Sigmoid colon (tissue), 6 donors: ENCODE measurements at regions not wholly inside any gene's neighbourhood (a gene's known extent, or its start where the extent isn't known, plus 50 kb on each side); places are given as distances from the start of the nearest gene placed in this dataset.

Experiments
- DNase-seq: peaks from one replicate; pipeline ENCODE4 v3.0.0-alpha.2; 2019
- H3K27ac ChIP-seq, 4 donors: fragments of 200-600 bp; sonication (generic); one replicate each; pipeline ENCODE4 v1.5.1; 2016 to 2019; ENCODE audit warnings: mild to moderate bottlenecking in 1 of 4
- H3K27me3 ChIP-seq, 3 donors: fragments of 200-600 bp; sonication (generic); one replicate each; pipeline ENCODE4 v1.5.1; 2019; ENCODE audit warnings: mild to moderate bottlenecking in 1 of 3
- H3K36me3 ChIP-seq, 4 donors: fragments of 200-600 bp; sonication (generic); one replicate each; pipeline ENCODE4 v1.5.1; 2016 to 2019
- H3K4me1 ChIP-seq, 4 donors: fragments of 200-600 bp; sonication (generic); one replicate each; pipeline ENCODE4 v1.5.1; 2017 to 2019
- H3K4me3 ChIP-seq, 4 donors: fragments of 200-600 bp; sonication (generic); one replicate each; pipeline ENCODE4 v1.5.1; 2017 to 2019; ENCODE audit warnings: mild to moderate bottlenecking in 2 of 4, moderate library complexity in 1 of 4
- H3K9me3 ChIP-seq, 4 donors: fragments of 200-600 bp in 3 of 4; sonication (generic) in 3 of 4; one replicate each; pipeline versions ENCODE4 v1.5.1 to v1.6.1; 2013 to 2019
- CTCF ChIP-seq, 4 experiments: fragments of 450-650 bp in 3 of 4; fragments of 200-600 bp in 1 of 4; IDR thresholded peaks; one replicate each; pipeline ENCODE4 v1.5.1; 2016 to 2019; ENCODE audit warnings: antibody characterized with exemption in 4 of 4, mild to moderate bottlenecking in 3 of 4, moderate library complexity in 2 of 4
- EP300 ChIP-seq, 4 donors: sonication (generic); formaldehyde crosslinking; IDR thresholded peaks; one replicate each; pipeline ENCODE4 v1.6.1; 2017; ENCODE audit warnings: antibody characterized with exemption in 4 of 4
- POLR2A ChIP-seq, 2 donors: fragments of 450-650 bp; IDR thresholded peaks; one replicate each; pipeline ENCODE4 v1.6.1; 2016; ENCODE audit warnings: antibody characterized with exemption in 2 of 2, mild to moderate bottlenecking in 2 of 2, moderate library complexity in 2 of 2
- POLR2AphosphoS5 ChIP-seq, 4 donors: sonication (generic); formaldehyde crosslinking; IDR thresholded peaks; one replicate each; pipeline ENCODE4 v1.6.1; 2017; ENCODE audit warnings: antibody characterized with exemption in 4 of 4
- WGBS, 2 donors: extraction: QIAGEN DNeasy Blood & Tissue Kit; methylation state at CpG; one replicate each; pipeline ENCODE4 v1.1.7; 2013; 5-methylcytosine and 5-hydroxymethylcytosine counted together
- intact Hi-C: fragments of 100-400 bp; cut with DNase I; formaldehyde crosslinking; loops from one replicate; pipeline ENCODE4 v1.15.1; 2023
- donor health status: healthy with polysubstance abuse.
- donor health status: healthy.

GRCh38 chr3:156760333-156760732 lies 65.8 kb upstream of the LEKR1 start:
- Histone ChIP-seq H3K27ac (no peak overlapping the region), H3K27me3 (no peaks in the 10 kb centered on the region), H3K36me3 (no peaks in the 10 kb centered on the region), H3K4me3 (no peak overlapping the region), H3K9me3 (peaks cover 0 to 2% (median 0%) of the 10 kb centered on the region in 4 donors), H3K4me1 (peaks cover 0 to 19% (median 15%) of the 10 kb centered on the region in 4 donors)
- intact Hi-C loops, result loop anchor here (5.0 kb wide), 1 partner anchor 322 kb away; no protein-coding TSS in a partner anchor
- no peak for TF ChIP-seq EP300 (IDR thresholded peaks at IDR 0.05)
- TF ChIP-seq POLR2A (IDR thresholded peaks at IDR 0.05), result no peak
- TF ChIP-seq POLR2AphosphoS5 (IDR thresholded peaks at IDR 0.05), result no peak
- TF ChIP-seq CTCF (IDR thresholded peaks at IDR 0.05), result no peak
- DNase-seq, result no peak

- no peak overlapping the region for H3K27ac ChIP-seq
- TF ChIP-seq CTCF (IDR thresholded peaks at IDR 0.05), result no peak
- TF ChIP-seq POLR2AphosphoS5 (IDR thresholded peaks at IDR 0.05), result no peak
- TF ChIP-seq EP300 (IDR thresholded peaks at IDR 0.05), result no peak
- no peak for TF ChIP-seq POLR2A (IDR thresholded peaks at IDR 0.05)
- peaks cover 0 to 19% (median 15%) of the 10 kb centered on the region in 4 donors for H3K4me1 ChIP-seq
- H3K9me3 ChIP-seq, result peaks cover 0 to 2% (median 0%) of the 10 kb centered on the region in 4 donors
- H3K4me3 ChIP-seq, result no peak overlapping the region
- intact Hi-C loops, result loop anchor here (5.0 kb wide), 1 partner anchor 321 kb away; no protein-coding TSS in a partner anchor
- H3K36me3 ChIP-seq, result no peaks in the 10 kb centered on the region
- DNase-seq, result no peak
- H3K27me3 ChIP-seq, result no peaks in the 10 kb centered on the region
- WGBS, 2 donors, result 25 to 62% methylated on average over 2 of the region's 2 CpGs
Observed at GRCh38 chr3:156761007-156761406, 65.1 kb upstream of the LEKR1 start.

GRCh38 chr3:156761713-156762451 lies 64.3 kb upstream of the LEKR1 start:
- DNase-seq, result no peak
- no peaks in the 10 kb centered on the region for H3K27me3 ChIP-seq
- WGBS, 2 donors, result 67 to 82% methylated on average over 4 of the region's 4 CpGs

GRCh38 chr3:156762631-156763185 lies 63.4 kb upstream of the LEKR1 start:
- WGBS, 2 donors, result 65 to 68% methylated on average over 4 of the region's 4 CpGs
- H3K36me3 ChIP-seq, result no peaks in the 10 kb centered on the region
- H3K27ac ChIP-seq, result peak overlapping the region in 3 of 4 donors; percentile 3 to 71 (median 66)
- peak; percentile 58 for DNase-seq
- no peak for TF ChIP-seq POLR2A (IDR thresholded peaks at IDR 0.05)
- peak in 3 of 4 donors; percentile 45 to 79 (median 73) for TF ChIP-seq POLR2AphosphoS5 (IDR thresholded peaks at IDR 0.05)
- TF ChIP-seq CTCF (IDR thresholded peaks at IDR 0.05), result no peak
- TF ChIP-seq EP300 (IDR thresholded peaks at IDR 0.05), result peak in 3 of 4 donors; percentile 34 to 74 (median 38)
- no peak overlapping the region for H3K4me3 ChIP-seq
- intact Hi-C loops, result loop anchor here (5.0 kb wide), 1 partner anchor 320 kb away; no protein-coding TSS in a partner anchor
- H3K9me3 ChIP-seq, result no peaks in the 10 kb centered on the region
- peaks cover 0 to 19% (median 15%) of the 10 kb centered on the region in 4 donors for H3K4me1 ChIP-seq
- H3K27me3 ChIP-seq, result no peaks in the 10 kb centered on the region

More at GRCh38 chr3:156761713-156762451, 64.3 kb upstream of the LEKR1 start:
- Histone ChIP-seq H3K4me1 (peaks cover 0 to 19% (median 15%) of the 10 kb centered on the region in 4 donors), H3K27ac (peak overlapping the region in 3 of 4 donors; percentile 3 to 71 (median 66)), H3K4me3 (no peak overlapping the region), H3K9me3 (peaks cover 0 to 2% (median 0%) of the 10 kb centered on the region in 4 donors), H3K36me3 (no peaks in the 10 kb centered on the region)
- intact Hi-C loops, result loop anchor here (5.0 kb wide), 1 partner anchor 320 kb away; no protein-coding TSS in a partner anchor
- TF ChIP-seq POLR2AphosphoS5 (IDR thresholded peaks at IDR 0.05) (no peak), EP300 (IDR thresholded peaks at IDR 0.05) (no peak), POLR2A (IDR thresholded peaks at IDR 0.05) (no peak), CTCF (IDR thresholded peaks at IDR 0.05) (peak in 1 of 4 experiments; percentile 16)
